MG63 (cell line): ENCODE measurements at regions not wholly inside any gene's neighbourhood (a gene's known extent, or its start where the extent isn't known, plus 50 kb on each side); places are given as distances from the start of the nearest gene placed in this dataset.

Experiments used
- DNase-seq: peaks from one replicate; pipeline ENCODE4 v3.0.0-alpha.2; 2020
- H3K27me3 ChIP-seq: fragments of 250-450 bp; sonication (Bioruptor Pico); 2 replicates; pipeline ENCODE4 v1.5.1; 2020; ENCODE audit warnings: mild to moderate bottlenecking, moderate library complexity
- H3K36me3 ChIP-seq: fragments of 250-450 bp; sonication (Bioruptor Pico); 2 replicates; pipeline ENCODE4 v1.5.1; 2020; ENCODE audit warnings: mild to moderate bottlenecking, moderate library complexity
- H3K4me3 ChIP-seq: fragments of 250-450 bp; sonication (Bioruptor Pico); 2 replicates; pipeline ENCODE4 v1.5.1; 2020; ENCODE audit warnings: mild to moderate bottlenecking, moderate library complexity
- H3K9me3 ChIP-seq: fragments of 250-450 bp; sonication (Bioruptor Pico); 2 replicates; pipeline ENCODE4 v1.5.1; 2020; ENCODE audit warnings: mild to moderate bottlenecking, moderate library complexity

DNA sequence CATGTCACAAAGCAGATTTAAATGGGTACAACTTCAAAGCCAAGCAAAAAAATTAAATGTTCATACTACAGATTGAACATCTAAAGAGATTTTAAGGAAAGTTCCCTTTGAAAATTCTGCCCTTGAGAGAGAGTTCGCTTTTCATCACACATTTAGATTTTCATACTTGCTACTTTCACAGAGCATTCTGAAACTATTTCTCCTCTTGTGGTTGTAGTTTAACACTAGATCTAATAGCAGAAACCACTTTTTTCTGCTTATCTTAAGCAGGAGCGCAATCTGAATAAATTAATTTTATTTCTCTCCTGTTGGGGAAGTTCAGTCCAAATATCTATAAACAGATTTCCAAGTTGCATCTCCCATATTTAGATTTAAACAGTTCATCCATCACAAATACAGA is 173.3 kb upstream of the RASA1 start:
- peaks cover 4% of the 10 kb centered on the region; the same call in 1 of the 2 replicates for H3K9me3 ChIP-seq
- H3K27me3 ChIP-seq: no peaks in the 10 kb centered on the region
- H3K4me3 ChIP-seq: no peak overlapping the region
- DNase-seq: no peak
- H3K36me3 ChIP-seq: no peaks in the 10 kb centered on the region

- H3K36me3 ChIP-seq: no peaks in the 10 kb centered on the region
- DNase-seq: no peak
- peaks cover 4% of the 10 kb centered on the region; the same call in 1 of the 2 replicates for H3K9me3 ChIP-seq
- no peak overlapping the region for H3K4me3 ChIP-seq
- H3K27me3 ChIP-seq: no peaks in the 10 kb centered on the region
Observed at GRCh38 chr5:87094833-87095232, 172.8 kb upstream of the RASA1 start.

GRCh38 chr5:87095787-87096186 is 171.9 kb upstream of the RASA1 start:
- DNase-seq: no peak
- H3K4me3 ChIP-seq: no peak overlapping the region
- H3K27me3 ChIP-seq: no peaks in the 10 kb centered on the region
- no peaks in the 10 kb centered on the region for H3K9me3 ChIP-seq
- H3K36me3 ChIP-seq: no peaks in the 10 kb centered on the region

DNA sequence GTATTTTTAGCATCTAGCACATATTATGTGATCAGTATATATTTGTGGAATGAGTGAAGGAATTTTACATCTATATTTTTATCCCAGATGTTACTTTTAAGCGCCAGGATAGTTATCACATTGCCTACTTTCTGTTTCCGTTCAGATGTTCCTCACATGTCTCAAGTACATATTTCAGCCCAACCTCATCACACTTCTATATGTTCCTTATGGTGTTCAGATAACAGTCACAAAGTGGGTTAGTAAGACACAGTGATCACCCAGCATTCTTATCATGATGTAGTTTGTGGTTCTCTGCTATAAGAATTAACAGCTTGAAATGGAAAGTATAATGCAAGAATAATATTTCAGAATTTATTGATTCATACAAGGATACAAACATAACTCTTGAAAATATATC is 170.0 kb upstream of the RASA1 start:
- no peak overlapping the region for H3K4me3 ChIP-seq
- DNase-seq: no peak
- H3K27me3 ChIP-seq: no peaks in the 10 kb centered on the region
- no peaks in the 10 kb centered on the region for H3K36me3 ChIP-seq
- H3K9me3 ChIP-seq: no peaks in the 10 kb centered on the region

DNA sequence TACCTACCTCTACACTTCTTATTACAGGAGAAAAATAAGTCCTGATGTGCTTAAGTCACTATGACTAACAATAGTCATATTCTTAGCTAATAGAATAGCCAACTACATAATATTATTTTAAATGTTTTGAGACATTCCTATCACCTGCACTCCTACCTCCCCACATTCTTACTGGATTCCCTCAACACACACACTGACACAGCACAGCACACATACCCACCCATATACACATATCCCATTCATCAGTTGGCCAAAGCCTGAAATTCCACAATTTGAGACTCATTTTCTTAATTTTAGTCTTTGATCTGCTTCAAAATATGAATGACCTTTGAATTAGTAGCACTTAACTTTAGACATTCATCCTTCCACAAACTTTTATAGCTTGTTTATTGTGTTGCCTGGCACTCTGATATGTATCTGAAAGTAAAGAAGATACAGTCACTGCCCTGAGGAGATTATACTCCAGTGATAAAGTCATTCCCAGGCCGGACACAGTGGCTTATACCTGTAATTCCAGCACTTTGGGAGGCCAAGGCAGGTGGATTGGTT is 168.3 kb upstream of the RASA1 start:
- Histone ChIP-seq H3K4me3 (no peak overlapping the region), H3K27me3 (no peaks in the 10 kb centered on the region), H3K36me3 (no peaks in the 10 kb centered on the region), H3K9me3 (no peaks in the 10 kb centered on the region)
- DNase-seq: no peak

GRCh38 chr5:87099968-87100367 is 167.7 kb upstream of the RASA1 start:
- Histone ChIP-seq H3K4me3 (no peak overlapping the region), H3K36me3 (no peaks in the 10 kb centered on the region), H3K27me3 (no peaks in the 10 kb centered on the region), H3K9me3 (no peaks in the 10 kb centered on the region)
- DNase-seq: no peak

DNA sequence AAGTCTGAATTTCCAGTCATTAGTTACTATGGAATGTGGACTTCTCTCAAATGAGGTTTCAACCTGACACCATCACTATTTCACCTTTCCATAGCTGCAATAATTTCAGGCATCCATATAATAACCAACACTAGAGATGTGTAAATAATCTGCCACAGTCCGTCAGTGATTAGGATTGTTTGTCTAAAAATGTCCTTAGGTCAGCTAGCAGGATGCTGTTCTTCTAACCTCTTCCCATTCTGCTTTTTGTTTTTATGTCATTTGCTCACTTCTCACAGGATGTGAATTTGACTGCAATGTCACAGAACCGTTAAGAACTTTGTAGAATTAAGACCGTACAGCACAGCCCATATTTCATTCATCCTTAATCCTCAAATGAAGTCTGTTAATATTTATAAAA is 166.4 kb upstream of the RASA1 start:
- no peak for DNase-seq
- Histone ChIP-seq H3K27me3 (no peaks in the 10 kb centered on the region), H3K36me3 (no peaks in the 10 kb centered on the region), H3K9me3 (no peaks in the 10 kb centered on the region), H3K4me3 (no peak overlapping the region)

DNA sequence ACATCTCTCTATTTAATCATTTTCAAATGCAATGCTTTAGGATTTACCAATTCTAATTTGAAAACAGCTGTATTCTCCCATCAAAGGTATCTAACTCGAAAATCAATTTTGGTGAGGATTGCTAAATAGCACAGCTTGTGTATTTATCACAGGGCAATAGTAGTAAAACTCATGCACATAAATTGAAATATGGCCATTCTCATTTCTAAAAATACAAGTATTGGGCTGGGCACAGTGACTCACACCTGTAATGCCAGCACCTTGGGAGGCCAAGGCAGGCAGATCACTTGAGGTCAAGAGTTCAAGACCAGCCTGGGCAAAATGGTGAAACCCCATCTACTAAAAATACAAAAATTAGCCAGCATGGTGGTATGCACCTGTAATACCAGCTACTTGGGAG is 164.8 kb upstream of the RASA1 start:
- H3K4me3 ChIP-seq: no peak overlapping the region
- DNase-seq: no peak
- no peaks in the 10 kb centered on the region for H3K36me3 ChIP-seq

GRCh38 chr5:87103616-87104287 is 163.9 kb upstream of the RASA1 start:
- Histone ChIP-seq H3K4me3 (no peak overlapping the region), H3K27me3 (no peaks in the 10 kb centered on the region), H3K36me3 (no peaks in the 10 kb centered on the region), H3K9me3 (no peaks in the 10 kb centered on the region)
- DNase-seq: no peak

More for the DNA sequence above, 164.8 kb upstream of the RASA1 start:
- Histone ChIP-seq H3K27me3 (no peaks in the 10 kb centered on the region), H3K9me3 (no peaks in the 10 kb centered on the region)

- H3K4me3 ChIP-seq: no peak overlapping the region
- no peaks in the 10 kb centered on the region for H3K27me3 ChIP-seq
- no peaks in the 10 kb centered on the region for H3K36me3 ChIP-seq
- H3K9me3 ChIP-seq: no peaks in the 10 kb centered on the region
- DNase-seq: no peak
Observed at GRCh38 chr5:87105577-87105976, 162.1 kb upstream of the RASA1 start.

- Histone ChIP-seq H3K36me3 (no peaks in the 10 kb centered on the region), H3K9me3 (no peaks in the 10 kb centered on the region), H3K27me3 (no peaks in the 10 kb centered on the region), H3K4me3 (no peak overlapping the region)
- DNase-seq: no peak
Observed at GRCh38 chr5:87109746-87110145, 157.9 kb upstream of the RASA1 start.

DNA sequence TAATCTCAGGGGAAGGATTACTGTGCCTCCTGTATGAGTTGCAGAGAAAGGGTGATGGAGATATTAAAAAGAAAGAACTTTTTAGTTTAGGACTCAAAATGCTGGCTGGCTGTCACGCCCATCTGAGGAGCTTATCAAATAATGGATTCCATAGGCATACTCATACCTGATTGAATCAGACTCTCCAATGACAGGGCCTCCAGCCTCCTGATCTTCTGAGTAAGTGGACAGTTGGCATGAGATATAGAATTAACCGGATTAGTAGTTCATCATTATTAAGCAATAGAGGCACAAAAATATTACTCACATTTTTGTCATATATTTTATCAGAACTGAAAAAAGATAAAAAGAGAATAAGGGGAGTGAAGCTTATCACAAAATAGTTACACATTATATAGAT is 157.0 kb upstream of the RASA1 start:
- no peak for DNase-seq
- Histone ChIP-seq H3K27me3 (no peaks in the 10 kb centered on the region), H3K36me3 (no peaks in the 10 kb centered on the region), H3K9me3 (no peaks in the 10 kb centered on the region), H3K4me3 (no peak overlapping the region)

DNA sequence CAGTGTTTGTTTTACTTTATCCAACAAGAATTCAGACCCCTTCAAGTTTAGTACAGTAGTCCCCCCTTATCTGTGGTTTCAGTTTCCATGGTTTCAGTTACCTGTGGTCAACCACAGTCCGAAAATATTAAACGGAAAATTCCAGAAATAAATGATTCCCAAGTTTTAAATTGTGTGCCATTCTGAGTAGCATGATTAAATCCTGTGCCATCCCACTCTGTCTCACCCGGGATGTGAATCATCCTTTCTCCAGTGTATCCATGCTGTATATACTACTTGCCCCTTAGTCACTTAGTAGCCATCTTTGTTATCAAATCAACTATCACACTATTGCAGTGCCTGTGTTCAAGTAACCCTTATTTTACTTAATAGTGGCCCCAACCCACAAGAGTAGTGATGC is 153.8 kb upstream of the RASA1 start:
- DNase-seq: peak; percentile 73
- no peaks in the 10 kb centered on the region for H3K27me3 ChIP-seq
- no peaks in the 10 kb centered on the region for H3K36me3 ChIP-seq
- no peak overlapping the region for H3K4me3 ChIP-seq
- no peaks in the 10 kb centered on the region for H3K9me3 ChIP-seq

DNA sequence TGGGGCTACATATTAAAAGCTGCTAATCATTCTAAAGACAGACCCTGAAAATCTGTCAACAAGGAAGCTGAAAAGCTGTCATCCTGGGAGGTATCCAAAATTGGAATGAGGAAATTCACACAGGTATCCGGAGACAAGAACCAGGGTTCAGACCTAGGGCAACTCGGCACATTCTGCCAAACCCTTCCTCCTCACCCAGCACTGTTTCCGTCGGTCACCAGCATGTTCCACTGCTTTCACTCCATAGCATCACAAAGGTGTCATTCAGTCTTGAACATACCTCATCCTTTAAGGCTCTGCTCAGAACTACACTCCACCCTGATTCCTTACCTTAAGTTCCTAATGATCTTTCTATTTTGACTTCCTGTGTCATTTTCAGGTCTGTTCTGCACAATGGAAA is 153.1 kb upstream of the RASA1 start:
- no peak for DNase-seq
- Histone ChIP-seq H3K27me3 (no peaks in the 10 kb centered on the region), H3K4me3 (no peak overlapping the region), H3K36me3 (no peaks in the 10 kb centered on the region), H3K9me3 (no peaks in the 10 kb centered on the region)

GRCh38 chr5:87115839-87116364 is 151.8 kb upstream of the RASA1 start:
- Histone ChIP-seq H3K27me3 (no peaks in the 10 kb centered on the region), H3K4me3 (no peak overlapping the region), H3K9me3 (no peaks in the 10 kb centered on the region), H3K36me3 (no peaks in the 10 kb centered on the region)
- DNase-seq: no peak

DNA sequence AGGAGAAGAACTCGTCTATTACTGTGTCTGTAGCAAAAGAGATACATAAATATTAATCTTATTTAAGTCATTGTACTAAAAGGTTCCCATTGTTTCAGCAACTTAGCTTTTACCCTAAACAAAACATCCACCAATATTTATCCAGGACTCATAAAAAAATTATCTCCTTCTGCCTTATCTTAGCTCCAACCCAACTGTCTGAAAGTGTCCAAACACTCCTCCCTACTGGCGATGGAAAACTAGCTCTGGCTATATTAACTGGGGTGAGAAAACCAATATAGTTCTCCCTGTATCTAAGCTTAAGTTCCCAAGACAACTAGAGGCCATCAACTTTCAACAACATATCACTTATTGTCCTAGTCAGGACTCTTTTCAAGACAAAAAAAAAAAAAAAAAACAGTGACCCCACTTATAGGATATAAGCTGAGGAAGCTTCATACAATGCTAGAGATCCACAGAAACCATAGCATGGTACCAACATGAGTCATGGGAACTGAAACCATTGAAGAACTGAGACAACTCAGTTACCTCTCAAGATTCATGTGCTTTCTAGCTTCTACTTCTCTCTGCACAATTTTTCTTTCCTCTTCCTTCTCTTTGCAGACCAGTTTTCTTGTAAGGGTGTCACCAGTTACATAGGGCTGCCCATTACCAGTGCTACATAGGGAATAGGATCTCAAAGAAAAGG is 150.7 kb upstream of the RASA1 start:
- no peaks in the 10 kb centered on the region for H3K27me3 ChIP-seq
- H3K4me3 ChIP-seq: no peak overlapping the region
- no peak for DNase-seq
- no peaks in the 10 kb centered on the region for H3K9me3 ChIP-seq
- no peaks in the 10 kb centered on the region for H3K36me3 ChIP-seq

- no peaks in the 10 kb centered on the region for H3K9me3 ChIP-seq
- DNase-seq: no peak
- no peak overlapping the region for H3K4me3 ChIP-seq
- no peaks in the 10 kb centered on the region for H3K27me3 ChIP-seq
- no peaks in the 10 kb centered on the region for H3K36me3 ChIP-seq
Observed at GRCh38 chr5:87119588-87119987, 148.1 kb upstream of the RASA1 start.
